OCI-LY1 (cell line): ENCODE measurements at regions not wholly inside any gene's neighbourhood (a gene's known extent, or its start where the extent isn't known, plus 50 kb on each side); places are given as distances from the start of the nearest gene placed in this dataset.

ENCODE experiments used
- H2AFZ ChIP-seq: fragments of 200-600 bp; sonication (generic), shearing (Covaris generic); 2 replicates; pipeline ENCODE4 v1.6.0; 2014; ENCODE audit warnings: antibody characterized with exemption, mild to moderate bottlenecking, low read length
- H3F3A ChIP-seq: fragments of 200-600 bp; sonication (generic), shearing (Covaris generic); 2 replicates; pipeline ENCODE4 v1.6.0; 2014; ENCODE audit warnings: mild to moderate bottlenecking, antibody characterized with exemption, low read length, moderate library complexity; ENCODE audit not compliant: insufficient read depth
- H3K27ac ChIP-seq: fragments of 200-600 bp; sonication (generic); 2 replicates; pipeline ENCODE4 v1.5.1; 2014; ENCODE audit warnings: low read length, mixed run types, mild to moderate bottlenecking, low read depth; ENCODE audit not compliant: poor library complexity, severe bottlenecking
- H3K27me3 ChIP-seq: fragments of 200-600 bp; sonication (generic); 2 replicates; pipeline ENCODE4 v1.6.0; 2014; ENCODE audit warnings: antibody characterized with exemption, mild to moderate bottlenecking, low read length, moderate library complexity; ENCODE audit not compliant: insufficient read depth
- H3K36me3 ChIP-seq: fragments of 200-600 bp; sonication (generic); 2 replicates; pipeline ENCODE4 v1.6.1; 2014; ENCODE audit warnings: mild to moderate bottlenecking, antibody characterized with exemption, low read length, moderate library complexity, mixed read lengths; ENCODE audit not compliant: insufficient read depth
- H3K4me1 ChIP-seq: fragments of 200-600 bp; sonication (generic); 2 replicates; pipeline ENCODE4 v1.5.1; 2014; ENCODE audit warnings: mild to moderate bottlenecking, low read length, moderate library complexity; ENCODE audit not compliant: insufficient read depth, severe bottlenecking
- H3K4me2 ChIP-seq: fragments of 200-600 bp; sonication (generic), shearing (Covaris generic); 2 replicates; pipeline ENCODE4 v1.6.1; 2014; ENCODE audit warnings: low read length
- H3K4me3 ChIP-seq: fragments of 200-600 bp; sonication (generic); 2 replicates; pipeline ENCODE4 v1.5.1; 2014; ENCODE audit warnings: low read length, low read depth, mild to moderate bottlenecking, mixed read lengths; ENCODE audit not compliant: poor library complexity, severe bottlenecking
- H3K79me2 ChIP-seq: fragments of 200-600 bp; shearing (Covaris generic); 2 replicates; pipeline ENCODE4 v1.6.1; 2016; ENCODE audit warnings: mixed run types, low read length, mixed read lengths; ENCODE audit not compliant: insufficient read depth
- H3K9ac ChIP-seq: fragments of 200-600 bp; sonication (generic), shearing (Covaris generic); 2 replicates; pipeline ENCODE4 v1.6.1; 2014; ENCODE audit warnings: mild to moderate bottlenecking, low read length, mixed read lengths
- H3K9me2 ChIP-seq: fragments of 200-600 bp; sonication (generic), shearing (Covaris generic); 2 replicates; pipeline ENCODE4 v1.6.1; 2014; ENCODE audit warnings: low read depth, mild to moderate bottlenecking, low read length, mixed read lengths
- H3K9me3 ChIP-seq: fragments of 200-600 bp; shearing (Covaris generic); 2 replicates; pipeline ENCODE4 v1.6.1; 2014; ENCODE audit warnings: low read length, mixed read lengths
- H4K20me1 ChIP-seq: fragments of 200-600 bp; sonication (generic), shearing (Covaris generic); 2 replicates; pipeline ENCODE4 v1.6.0; 2016; ENCODE audit warnings: mild to moderate bottlenecking, low read length; ENCODE audit not compliant: insufficient read depth
- CTCF ChIP-seq: fragments of 200-600 bp; sonication (generic), shearing (Covaris generic); IDR thresholded peaks from 2 replicates; pipeline ENCODE4 v1.5.1; 2017; ENCODE audit warnings: mild to moderate bottlenecking, antibody characterized with exemption, low read length, moderate library complexity, mixed read lengths
- EZH2 ChIP-seq: fragments of 200-600 bp; sonication (generic), shearing (Covaris generic); IDR thresholded peaks from 2 replicates; pipeline ENCODE4 v1.8.0; 2017; ENCODE audit warnings: borderline replicate concordance, mixed run types, mild to moderate bottlenecking, antibody characterized with exemption, low read length, moderate library complexity, mixed read lengths

DNA sequence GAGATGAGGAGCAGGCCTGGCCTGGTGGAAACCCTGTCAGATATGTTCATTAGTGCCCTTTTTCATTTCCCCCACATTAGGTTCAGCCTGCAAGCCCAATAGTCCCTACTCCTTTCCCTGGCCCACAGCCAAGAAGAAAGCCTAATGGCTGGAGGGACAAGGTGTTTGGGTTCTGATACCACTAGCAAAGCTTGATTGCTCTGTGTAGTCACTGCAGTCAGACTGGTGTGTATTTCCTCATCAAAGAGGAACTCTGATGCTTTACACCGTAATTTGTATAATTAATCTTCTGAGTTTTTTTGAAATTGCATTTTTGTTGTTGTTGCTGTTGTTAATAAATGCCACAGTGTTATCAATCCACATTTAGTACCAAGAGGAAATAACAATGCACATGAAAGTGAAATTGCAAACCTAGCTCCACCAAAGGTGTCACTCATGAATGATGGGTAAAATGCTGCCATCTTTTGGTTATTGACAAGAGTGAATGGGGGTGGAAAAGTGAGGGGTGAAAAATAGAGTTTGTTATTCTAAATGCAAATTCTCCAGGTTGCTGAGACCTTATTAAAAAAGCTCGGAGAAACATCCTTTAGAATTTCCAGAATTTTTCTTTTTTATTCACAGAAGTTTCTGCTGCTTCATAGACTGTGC, 320.2 kb upstream of the POU3F2 start:
- H3K4me2 ChIP-seq: no peak overlapping the region
- no peaks in the 10 kb centered on the region for H3K4me1 ChIP-seq
- H2AFZ ChIP-seq: no peak overlapping the region
- H3K9me2 ChIP-seq: no peaks in the 10 kb centered on the region
- H3K9me3 ChIP-seq: no peaks in the 10 kb centered on the region
- no peak overlapping the region for H3K9ac ChIP-seq
- no peaks in the 10 kb centered on the region for H3K27me3 ChIP-seq
- no peaks in the 10 kb centered on the region for H4K20me1 ChIP-seq
- no peaks in the 10 kb centered on the region for H3F3A ChIP-seq
- H3K27ac ChIP-seq: no peak overlapping the region
- no peaks in the 10 kb centered on the region for H3K36me3 ChIP-seq
- peak; percentile 24; the same call in 1 of the 2 replicates for TF ChIP-seq CTCF
- TF ChIP-seq EZH2: no peak
- no peaks in the 10 kb centered on the region for H3K79me2 ChIP-seq
- no peak overlapping the region for H3K4me3 ChIP-seq

DNA sequence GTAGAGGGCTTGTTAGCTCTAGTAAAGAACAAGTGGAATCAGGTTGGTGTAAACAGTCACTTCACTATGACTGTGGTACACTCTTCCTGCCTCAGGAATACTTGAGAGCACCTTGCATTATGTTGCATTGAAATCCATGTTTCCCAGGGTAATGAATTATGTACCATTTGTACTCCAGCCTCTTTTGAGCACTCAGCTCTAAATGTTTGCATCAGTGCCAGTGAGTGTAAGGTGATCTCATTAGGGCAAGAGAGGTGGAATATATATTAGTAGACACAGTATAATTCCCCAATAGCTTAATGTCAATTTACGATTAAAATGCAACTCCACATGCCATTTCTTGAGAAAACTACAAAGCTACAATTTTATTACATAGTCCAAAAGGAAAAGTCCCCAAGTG, 319.6 kb upstream of the POU3F2 start:
- Histone ChIP-seq H3K9me3 (no peaks in the 10 kb centered on the region), H3K9me2 (no peaks in the 10 kb centered on the region), H4K20me1 (no peaks in the 10 kb centered on the region), H3K27me3 (no peaks in the 10 kb centered on the region), H3K4me3 (no peak overlapping the region), H2AFZ (no peak overlapping the region), H3K9ac (no peak overlapping the region), H3K4me1 (no peaks in the 10 kb centered on the region), H3K27ac (no peak overlapping the region), H3K4me2 (no peak overlapping the region), H3F3A (no peaks in the 10 kb centered on the region), H3K36me3 (no peaks in the 10 kb centered on the region), H3K79me2 (no peaks in the 10 kb centered on the region)
- TF ChIP-seq CTCF (no peak), EZH2 (no peak)

DNA sequence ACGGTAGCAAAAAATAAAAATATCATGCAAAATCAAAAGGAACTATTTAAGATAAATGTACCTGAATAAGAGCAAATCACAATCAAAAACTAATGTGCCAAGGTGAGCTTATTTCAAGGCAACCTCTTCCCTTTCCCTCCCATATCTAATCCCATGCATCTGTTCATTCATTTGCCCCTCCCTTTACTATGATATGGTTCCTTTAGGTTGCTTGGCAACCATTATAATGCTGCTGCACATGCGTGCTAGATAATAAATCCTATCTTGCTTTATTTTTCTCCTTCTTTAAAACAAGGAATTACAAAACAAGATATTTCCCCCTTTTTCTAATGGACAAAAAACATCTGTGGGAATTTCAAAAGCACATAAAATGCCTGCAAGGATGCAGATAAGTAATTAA, 318.2 kb upstream of the POU3F2 start:
- no peaks in the 10 kb centered on the region for H3K4me1 ChIP-seq
- H3K27me3 ChIP-seq: no peaks in the 10 kb centered on the region
- H3K36me3 ChIP-seq: no peaks in the 10 kb centered on the region
- H3K4me3 ChIP-seq: no peak overlapping the region
- no peak overlapping the region for H3K27ac ChIP-seq
- H3K79me2 ChIP-seq: no peaks in the 10 kb centered on the region
- H2AFZ ChIP-seq: no peak overlapping the region
- H3K9me3 ChIP-seq: no peaks in the 10 kb centered on the region
- no peak overlapping the region for H3K4me2 ChIP-seq
- no peaks in the 10 kb centered on the region for H4K20me1 ChIP-seq
- H3K9me2 ChIP-seq: no peaks in the 10 kb centered on the region
- no peaks in the 10 kb centered on the region for H3F3A ChIP-seq
- no peak for TF ChIP-seq EZH2
- H3K9ac ChIP-seq: no peak overlapping the region

- no peaks in the 10 kb centered on the region for H3K4me1 ChIP-seq
- H4K20me1 ChIP-seq: no peaks in the 10 kb centered on the region
- H3F3A ChIP-seq: no peaks in the 10 kb centered on the region
- H3K27me3 ChIP-seq: no peaks in the 10 kb centered on the region
- no peak overlapping the region for H3K4me2 ChIP-seq
- no peak overlapping the region for H3K27ac ChIP-seq
- H3K79me2 ChIP-seq: no peaks in the 10 kb centered on the region
- no peak overlapping the region for H3K9ac ChIP-seq
- H3K9me2 ChIP-seq: no peaks in the 10 kb centered on the region
- no peak overlapping the region for H3K4me3 ChIP-seq
- no peak overlapping the region for H2AFZ ChIP-seq
- no peaks in the 10 kb centered on the region for H3K36me3 ChIP-seq
- TF ChIP-seq CTCF: no peak
- no peak for TF ChIP-seq EZH2
- no peaks in the 10 kb centered on the region for H3K9me3 ChIP-seq
Observed at GRCh38 chr6:98516866-98517265, 317.5 kb upstream of the POU3F2 start.
